Kasumi-1 (cell line): ENCODE measurements at regions not wholly inside any gene's neighbourhood (a gene's known extent, or its start where the extent isn't known, plus 50 kb on each side); places are given as distances from the start of the nearest gene placed in this dataset.
A peak's percentile ranks its signal among the peaks of the same experiment; 100 is the strongest.

Experiments
- DNase-seq, 2 experiments: peaks; one replicate each; lab custom pipeline; 2025; lab: John Stamatoyannopoulos, UW

DNA sequence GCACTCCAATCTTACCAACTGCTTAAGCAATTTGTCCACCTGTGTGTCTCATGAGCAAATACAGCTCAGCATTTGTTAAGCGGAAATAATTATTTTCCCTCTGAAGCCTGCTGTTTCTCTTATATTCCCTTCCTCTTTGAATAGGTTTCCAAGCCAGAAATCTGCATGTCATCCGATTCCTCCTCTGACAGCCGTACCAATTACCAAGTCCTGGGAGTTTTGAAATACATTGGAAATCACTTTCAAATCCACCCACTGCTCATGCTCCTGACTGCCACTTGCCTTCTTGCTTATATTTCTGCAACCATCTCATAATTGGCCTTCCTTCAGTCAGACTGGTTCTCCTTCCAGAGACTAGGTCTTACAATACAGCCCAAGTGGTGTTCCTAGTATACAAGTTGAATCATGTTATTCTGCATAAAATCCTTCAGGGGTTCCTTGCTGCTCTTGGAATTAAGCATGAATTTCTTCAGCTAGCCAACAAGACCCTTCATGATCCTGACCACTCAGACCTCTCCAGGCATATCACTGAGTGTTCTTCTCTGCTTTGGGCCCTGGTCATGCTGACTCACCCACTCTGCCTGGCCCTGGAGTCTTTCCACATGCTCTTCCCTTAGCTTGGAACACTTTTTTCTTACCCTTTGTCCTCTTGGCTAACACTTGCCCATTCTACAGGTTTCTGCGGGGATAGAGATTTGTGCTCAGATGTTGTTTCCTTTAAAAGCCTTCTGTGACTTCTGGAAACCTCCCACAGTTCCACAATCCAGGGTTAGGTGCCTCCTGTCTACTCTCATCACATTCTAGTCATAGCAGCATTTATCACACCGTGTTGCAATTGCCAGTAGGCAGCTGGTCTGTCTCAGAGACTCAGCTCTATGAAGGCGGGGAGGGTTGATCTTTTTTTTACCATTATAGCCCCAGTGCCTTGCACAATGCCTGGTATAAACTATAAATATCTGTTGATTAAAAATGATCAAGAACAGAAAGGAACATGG lies 157.6 kb downstream of the ARL6IP6 start:
- DNase-seq, result no peak

DNA sequence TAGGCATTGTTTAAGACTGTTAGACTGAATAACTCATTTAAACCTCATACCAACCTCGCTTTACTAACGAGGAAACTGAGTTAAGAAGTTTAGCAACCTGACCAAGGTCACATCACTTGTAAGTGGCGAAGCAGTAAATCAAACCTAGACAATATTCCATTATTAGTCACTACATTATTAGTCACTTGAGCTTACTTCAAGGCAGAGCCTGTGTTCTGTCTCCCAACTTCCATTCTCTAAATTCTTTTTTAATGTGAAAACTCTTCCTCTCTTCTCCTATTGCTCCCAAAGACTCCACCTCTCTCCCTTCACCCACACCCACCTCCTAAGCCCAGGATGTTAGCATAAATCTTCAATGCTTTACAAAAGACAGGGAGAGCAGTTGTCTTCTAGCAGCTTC lies 156.5 kb downstream of the ARL6IP6 start:
- DNase-seq, result no peak

DNA sequence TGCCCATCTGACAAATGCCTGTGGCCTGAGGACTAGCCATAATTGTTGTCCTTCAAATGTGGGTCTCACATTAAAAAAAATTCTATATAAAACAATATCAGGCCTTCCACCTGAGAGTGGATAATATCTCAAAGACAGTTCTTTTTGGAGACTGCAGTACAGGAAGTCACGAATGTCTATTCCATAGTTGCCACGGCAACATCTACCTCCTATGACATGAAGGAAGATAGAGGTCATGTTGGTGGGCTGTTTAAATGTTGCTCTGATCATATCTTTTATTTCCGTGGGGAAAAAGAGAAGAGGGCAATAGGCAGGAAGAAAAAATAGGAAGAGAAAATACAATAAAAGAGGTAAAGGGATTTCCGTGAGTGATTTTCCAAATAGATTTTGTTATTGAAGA lies 151.8 kb downstream of the ARL6IP6 start:
- no peak for DNase-seq

DNA sequence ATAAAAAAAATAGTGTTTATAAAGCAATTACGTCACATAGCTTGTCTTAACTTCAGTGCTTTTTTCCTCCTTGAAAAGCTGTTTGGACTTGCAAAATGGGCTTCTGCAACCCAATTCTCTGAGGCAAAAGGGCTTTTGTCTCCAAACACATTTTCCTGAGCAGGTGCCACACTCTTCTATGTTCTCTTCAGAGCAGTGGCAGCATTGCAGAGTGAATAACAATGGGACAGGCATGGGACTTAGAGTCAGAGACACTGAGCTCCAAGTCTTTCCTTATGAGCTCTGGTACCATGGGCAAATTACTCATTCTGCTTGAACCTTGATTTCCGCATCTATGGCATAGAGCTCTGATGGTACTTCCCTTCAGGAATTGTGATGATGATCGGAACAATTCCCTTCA lies 149.0 kb downstream of the ARL6IP6 start:
- DNase-seq, result no peak

DNA sequence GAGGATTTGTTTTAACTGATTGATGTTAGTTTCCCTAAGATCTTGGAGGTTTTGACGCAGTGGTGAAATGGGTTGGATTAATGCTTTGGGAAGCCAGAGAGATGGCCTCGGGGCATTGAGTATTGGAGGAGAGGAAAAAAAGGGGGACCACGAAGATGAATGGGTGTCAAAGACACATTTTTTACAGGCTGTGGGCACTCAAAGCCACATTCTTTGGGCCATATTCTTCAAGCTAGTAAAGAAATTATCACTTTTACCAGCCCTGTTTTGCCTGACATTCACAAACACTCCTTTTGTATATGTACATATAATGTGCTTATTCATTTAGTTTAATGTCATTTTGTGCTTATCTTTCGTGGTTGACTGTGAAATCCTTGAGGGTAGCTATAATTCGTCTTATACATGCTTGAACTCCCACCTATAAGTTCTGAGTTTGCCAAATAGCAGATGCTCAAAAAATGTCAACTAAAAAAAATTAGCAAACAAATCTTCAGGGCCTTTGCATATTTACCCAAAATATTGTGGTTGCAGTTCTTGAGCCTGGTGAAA lies 146.3 kb downstream of the ARL6IP6 start:
- no peak for DNase-seq

DNA sequence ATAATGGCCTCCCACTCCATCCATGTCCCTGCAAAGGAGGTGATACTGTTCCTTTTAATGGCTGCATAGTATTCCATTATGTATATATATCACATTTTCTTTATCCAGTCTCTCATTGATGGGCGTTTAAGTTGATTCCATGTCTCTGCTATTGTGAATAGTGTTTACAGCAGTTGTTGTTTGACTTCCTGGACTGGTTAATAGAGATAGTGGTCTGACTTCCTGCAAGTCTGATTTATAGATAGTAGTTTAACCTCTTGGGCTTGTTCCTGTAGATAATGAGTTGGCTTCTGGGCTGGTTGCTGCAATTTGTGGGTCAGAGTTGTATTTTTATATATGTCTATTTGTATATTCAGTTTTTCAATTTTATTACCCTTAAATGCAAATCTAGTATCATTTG lies 145.4 kb downstream of the ARL6IP6 start:
- no peak for DNase-seq

DNA sequence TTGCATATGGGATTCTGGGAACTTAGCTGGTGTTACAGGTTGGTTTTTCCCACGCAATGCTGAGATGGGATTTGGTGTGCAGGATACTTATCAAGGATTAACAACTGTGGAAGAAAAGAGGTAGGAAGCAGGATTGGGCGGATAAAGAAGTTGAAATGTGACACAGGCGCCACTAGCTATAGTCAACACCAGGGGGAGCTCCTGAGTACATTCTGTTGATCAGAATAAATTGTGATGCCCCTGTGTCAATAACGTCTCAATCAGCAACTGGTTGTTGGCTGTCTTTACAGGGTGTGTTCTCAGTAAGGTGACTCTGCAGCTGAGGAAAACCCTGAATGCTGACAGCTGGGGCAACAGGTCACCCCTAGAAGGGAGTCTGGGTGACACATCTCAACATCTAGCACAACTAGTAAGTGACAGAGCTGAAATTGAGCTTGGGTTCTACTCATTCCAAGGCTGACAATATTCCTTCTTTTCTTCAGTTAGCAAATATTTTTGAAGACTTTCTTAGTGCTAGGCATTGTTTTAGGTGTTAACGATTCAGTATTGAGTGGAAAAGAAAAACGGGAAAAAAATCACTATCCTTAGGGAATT lies 143.0 kb downstream of the ARL6IP6 start:
- DNase-seq, result peak; percentile 56 to 72

DNA sequence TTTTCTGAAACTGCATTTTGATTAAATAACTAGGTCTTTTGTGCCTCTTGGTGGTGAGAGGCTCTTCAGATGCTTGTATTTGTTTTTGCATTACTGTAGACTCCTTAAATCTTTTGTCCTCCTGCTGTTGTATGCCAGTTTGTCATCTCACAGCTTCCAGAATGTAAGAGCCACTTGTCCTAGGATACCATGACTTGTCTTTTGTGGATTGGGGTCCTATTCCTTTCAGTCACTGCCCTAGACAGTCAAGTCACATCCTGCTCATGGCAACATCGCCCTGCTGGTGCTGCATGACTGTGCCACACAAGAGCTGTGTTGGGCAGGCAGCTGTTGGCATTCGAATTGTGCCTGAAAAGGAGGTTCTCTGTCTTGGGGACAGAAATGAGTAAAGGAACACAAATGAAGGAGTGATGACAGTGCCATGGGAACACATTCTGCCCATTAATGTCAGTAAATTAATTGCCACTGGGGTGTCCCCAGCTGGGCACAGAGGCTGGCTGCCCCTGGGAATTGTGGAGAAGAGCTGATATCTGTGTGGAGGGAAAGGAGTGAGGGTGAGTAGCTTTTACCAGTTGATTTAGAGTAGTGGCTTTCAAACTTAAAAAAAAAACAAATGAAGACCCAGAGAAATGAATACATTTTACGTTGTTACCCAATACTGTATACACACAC lies 140.3 kb downstream of the ARL6IP6 start:
- no peak for DNase-seq

DNA sequence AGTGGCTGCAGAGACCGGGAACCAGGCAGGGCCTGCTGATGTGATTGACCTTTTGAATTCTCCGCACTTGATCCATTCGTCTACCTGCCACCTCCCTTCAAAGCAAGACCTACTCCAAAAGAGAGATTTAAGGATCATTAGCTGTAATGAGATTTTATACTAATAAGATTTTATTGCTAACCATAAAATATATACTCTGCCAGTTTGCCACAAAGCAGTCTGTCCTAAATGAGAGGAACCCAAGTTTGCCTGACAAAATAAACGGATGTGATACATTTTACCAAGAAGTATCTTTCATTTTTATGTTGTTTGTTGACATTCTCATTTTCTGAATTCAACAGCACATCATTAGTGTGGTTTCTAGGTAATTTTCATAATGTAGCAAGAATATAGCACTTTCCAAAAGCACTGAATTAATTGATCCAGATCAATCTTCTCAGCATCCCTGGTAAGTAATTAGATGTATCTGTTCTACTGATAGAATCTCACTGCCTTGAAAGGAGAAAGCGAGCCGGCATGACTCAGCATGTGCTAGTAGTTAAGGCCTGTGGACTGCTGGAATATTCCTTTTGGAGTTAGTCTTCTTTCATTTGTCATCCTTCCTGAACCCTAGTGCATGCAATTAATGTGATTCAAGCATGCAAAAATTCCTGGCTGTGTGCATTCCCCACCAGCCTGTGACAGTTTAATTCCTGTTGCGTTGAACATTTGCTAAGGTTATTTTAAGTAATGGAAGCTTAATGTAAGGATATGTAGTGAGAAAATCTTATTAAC lies 128.5 kb downstream of the ARL6IP6 start:
- DNase-seq, result no peak

DNA sequence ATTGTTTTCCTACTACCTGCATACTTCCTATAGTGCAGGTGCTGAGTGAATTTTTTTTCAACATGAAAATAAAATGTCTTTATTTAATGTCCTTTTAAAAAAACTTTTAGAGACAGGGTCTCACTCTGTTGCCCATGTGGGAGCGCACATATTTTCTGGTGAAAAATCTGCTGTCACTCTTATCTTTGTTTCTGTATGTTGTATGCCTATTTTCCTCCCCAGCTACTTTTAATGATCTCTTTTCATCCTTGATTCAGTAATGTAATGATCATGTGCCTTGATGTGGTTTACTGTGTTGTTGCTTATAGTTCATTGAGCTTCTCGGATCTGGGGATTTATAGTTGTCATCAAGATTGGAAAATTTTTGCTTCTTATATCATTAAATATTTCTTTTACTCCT lies 117.3 kb downstream of the ARL6IP6 start:
- no peak for DNase-seq

DNA sequence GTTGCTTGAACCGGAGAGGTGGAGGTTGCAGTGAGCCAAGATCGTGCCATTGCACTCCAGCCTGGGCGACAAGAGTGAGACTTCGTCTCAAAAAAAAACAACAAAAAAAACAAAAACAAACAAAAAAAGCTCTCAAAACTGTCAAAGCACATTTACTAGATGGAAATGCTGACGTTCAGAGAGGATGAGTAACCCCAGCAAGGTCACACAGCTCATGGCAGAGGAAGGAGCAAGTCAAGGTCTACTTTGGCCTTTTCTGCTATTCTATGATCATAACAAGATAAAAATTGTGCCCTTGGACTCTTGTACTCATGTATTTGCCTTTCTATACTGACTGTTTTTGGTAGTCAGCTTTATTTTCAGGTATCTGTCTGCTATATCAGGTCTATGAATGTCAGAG lies 109.5 kb downstream of the ARL6IP6 start:
- DNase-seq, result no peak

DNA sequence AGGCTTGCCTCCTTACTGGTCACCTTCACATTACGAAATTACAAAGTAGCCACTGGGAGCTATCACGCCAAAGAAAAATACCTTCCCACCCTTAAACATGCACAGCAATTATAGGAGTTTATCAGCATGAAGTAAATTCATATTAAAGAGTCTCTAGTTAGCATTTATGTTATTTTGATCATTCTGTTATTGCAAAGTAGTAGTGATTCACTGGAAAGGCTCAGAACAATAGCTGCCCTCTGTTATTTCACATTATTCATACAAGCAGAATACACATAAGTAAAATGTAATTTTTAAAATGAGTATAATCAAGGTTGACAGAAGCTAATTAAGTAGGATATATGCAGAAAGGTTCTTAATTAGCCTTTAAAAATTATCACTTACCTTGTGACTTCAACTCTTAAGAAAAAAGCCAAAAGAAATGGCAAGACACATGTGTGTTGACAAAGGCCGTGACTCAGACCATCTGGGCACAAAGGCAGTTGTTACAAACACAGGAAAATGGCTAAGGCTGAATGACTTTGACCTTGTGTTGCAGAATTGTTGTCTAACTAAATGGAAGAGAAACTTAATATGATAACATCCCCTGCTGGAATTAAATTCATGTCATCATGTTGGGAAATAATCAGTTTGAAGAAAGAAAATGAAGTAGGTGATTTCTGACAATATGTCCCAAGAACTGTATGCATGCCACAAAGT lies 108.3 kb downstream of the ARL6IP6 start:
- no peak for DNase-seq

DNA sequence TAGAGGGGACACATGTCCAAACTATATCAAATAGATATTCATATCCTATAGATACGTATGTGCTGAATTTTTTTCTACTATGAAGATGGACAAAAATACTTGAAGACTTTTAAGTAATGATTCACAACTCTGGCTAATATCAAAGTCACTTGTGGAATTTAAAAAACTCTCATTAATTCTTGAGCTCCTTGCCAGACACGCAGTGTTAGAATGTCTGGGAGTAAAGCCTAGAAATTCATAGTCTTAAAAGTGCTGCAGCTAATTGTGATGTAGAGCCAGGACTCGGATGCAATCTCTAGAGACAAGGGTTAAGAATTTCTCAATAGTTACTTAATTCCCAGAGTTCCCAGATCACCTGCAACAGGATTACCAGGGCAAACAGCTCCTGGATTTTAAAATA lies 107.4 kb downstream of the ARL6IP6 start:
- DNase-seq, result no peak

DNA sequence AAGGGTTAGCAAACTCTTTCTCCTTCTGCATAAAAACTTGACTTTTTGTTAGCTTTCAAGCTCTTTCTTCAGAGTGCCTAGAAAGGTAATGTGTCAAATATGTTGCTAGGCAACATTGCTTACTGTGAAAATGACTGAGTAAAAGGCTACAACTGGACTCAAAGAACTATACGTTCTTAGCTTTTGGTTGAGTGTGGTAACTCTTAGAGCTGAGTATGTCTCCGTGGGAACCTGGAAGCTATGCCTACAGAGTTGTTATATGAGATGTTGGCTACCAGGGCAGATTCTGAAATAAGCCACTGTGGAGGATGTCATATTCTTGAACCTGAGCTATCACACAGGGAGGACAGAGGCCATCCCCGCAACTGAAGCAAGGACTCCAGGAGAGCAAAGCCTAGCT lies 105.5 kb downstream of the ARL6IP6 start:
- DNase-seq, result no peak

DNA sequence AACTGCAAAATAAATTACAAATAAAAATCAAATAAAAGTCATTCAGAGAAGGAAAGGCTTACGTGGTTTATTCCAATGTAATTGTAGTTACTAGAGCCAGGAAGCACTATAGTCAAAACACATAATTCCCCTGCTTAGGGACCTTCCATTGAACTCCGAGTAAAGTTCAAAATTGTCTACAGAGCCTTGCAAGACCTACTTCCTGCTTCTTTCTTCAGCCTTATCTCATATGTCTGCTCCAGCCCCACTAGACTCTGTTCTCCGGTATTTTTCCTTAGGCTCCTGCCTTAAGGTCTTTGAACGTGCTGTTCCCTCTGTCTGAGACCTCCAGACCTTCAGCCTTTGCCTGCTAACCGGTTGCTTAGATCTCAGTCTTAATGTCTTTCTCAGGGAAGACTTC lies 104.3 kb downstream of the ARL6IP6 start:
- DNase-seq, result no peak

DNA sequence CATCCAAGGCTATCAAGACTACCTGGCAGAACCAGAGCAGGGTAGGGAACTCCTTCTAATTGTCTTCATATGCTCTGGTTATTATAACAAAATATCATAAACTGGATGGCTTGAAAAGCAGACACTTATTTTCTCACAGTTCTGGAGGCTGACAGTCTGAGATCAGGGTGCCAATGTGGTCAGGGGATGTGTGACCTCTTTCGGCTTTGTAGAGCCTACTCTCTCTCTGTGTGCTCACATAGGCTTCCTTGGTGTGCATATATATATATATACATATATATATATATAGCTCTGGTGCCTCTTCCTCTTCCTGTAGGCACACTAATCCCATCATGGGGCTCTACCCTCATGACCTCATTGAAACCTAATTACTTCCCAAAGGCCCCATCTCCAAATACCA lies 101.6 kb downstream of the ARL6IP6 start:
- DNase-seq, result no peak

DNA sequence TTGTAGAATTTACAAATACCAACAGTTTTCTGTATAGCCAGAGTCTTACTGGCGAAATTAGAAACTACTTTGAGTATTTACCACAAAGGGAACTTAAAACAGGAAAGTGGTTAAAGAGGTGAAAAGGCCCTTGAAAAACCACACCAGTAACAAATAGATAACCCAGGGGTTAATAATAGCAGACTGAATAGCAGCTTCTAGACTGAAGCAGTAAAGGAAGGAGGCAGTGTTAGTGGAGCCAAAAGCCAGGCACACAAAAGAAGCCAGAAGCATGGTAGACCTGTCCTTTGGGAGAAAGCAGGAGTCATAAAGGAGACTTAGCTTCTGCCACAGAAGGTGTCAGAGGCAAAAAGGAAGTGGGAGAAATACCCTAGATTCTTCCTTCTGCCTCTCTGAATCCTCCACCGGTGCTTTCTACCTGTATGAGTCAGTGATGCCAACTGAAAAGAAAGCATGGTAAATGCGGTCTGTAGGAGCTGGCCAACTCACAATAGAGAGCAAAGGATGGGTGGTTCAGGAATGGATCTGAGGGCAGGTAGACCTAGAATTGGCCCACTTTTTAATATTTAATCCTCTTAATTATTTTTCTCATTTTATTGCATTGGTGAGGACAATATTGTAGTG lies 97.3 kb downstream of the ARL6IP6 start:
- no peak for DNase-seq

DNA sequence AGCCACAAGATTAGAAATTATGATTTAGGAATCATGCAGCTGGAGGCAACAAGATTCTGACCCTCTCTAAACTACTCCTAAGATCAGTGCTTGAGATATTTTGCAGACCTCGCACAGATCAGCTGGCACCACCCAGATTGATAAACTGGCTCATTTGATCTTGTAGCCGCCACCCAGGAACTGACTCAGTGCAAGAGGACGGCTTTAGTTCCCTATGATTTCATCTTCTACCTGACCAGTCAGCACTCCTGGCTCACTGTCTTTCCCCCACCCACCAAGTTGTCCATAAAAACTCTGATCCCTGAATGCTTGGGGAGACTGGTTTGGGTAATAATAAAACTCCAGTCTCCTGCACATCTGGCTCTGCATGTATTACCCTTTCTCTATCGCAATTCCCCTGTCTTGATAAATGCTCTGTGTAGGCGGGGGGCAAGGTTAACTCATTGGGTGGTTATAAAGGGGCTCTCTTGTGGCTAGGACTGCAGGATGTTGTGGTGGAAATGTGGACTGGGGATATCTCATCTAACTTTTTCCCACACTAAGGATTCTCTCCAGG lies 96.1 kb downstream of the ARL6IP6 start:
- no peak for DNase-seq

DNA sequence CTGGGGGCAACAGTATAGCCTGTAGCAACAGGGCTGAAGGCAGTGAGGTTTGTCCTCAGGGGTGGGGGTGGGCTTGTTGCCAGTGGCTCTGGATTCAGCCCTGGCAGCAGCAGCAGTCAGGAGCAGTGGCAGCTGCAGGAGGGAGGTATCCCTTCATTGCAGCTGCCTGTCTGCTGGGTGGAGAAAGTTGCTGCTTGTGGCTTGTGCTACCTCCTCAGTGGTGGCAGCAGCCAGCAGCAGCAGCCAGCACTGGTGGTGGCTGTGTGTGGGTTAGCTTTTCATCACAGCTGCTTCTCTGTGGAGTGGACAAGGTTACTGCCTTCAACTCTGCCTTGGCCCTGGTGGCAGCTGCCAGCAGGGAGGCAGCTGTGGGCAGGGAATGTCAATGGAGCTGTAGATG lies 94.9 kb downstream of the ARL6IP6 start:
- DNase-seq, result no peak
